OCI-LY7 (cell line): ENCODE measurements at regions not wholly inside any gene's neighbourhood (a gene's known extent, or its start where the extent isn't known, plus 50 kb on each side); places are given as distances from the start of the nearest gene placed in this dataset.

Source experiments
- BruUV-seq: library from RNA; stranded (reverse); fragments of 400-500 nt; replicated peaks from 2 replicates; lab custom pipeline; 2021; lab: Mats Ljungman, UMichigan
- CTCF ChIA-PET: fragments of 300-600 bp; sonication (Branson Sonifier 250); formaldehyde crosslinking; loops from one replicate; lab custom pipeline; 2022; ENCODE audit warnings: antibody characterized with exemption; ENCODE audit not compliant: unreplicated experiment; lab: Charles Lee
- POLR2A ChIA-PET: fragments of 300-600 bp; sonication (Branson Sonifier 250); formaldehyde crosslinking; loops from one replicate; lab custom pipeline; 2022; ENCODE audit warnings: antibody characterized with exemption; lab: Charles Lee
- DNase-seq: peaks from one replicate; pipeline ENCODE4 v3.0.0-alpha.2; 2015; ENCODE audit warnings: low spot score
- H2AFZ ChIP-seq: fragments of 200-600 bp; sonication (generic), shearing (Covaris generic); 2 replicates; pipeline ENCODE4 v1.6.1; 2014; ENCODE audit warnings: mild to moderate bottlenecking, antibody characterized with exemption, low read length, moderate library complexity
- H3K27ac ChIP-seq: fragments of 200-600 bp; sonication (generic); 2 replicates; pipeline ENCODE4 v1.5.1; 2014; ENCODE audit warnings: mixed run types, low read depth, mild to moderate bottlenecking, moderate library complexity, low read length, inconsistent platforms; ENCODE audit not compliant: poor library complexity, severe bottlenecking
- H3K36me3 ChIP-seq: fragments of 200-600 bp; sonication (generic); 2 replicates; pipeline ENCODE4 v1.6.1; 2014; ENCODE audit warnings: mild to moderate bottlenecking, antibody characterized with exemption, low read length, moderate library complexity, mixed read lengths; ENCODE audit not compliant: insufficient read depth
- H3K4me1 ChIP-seq: fragments of 200-600 bp; sonication (generic); 2 replicates; pipeline ENCODE4 v1.5.1; 2014; ENCODE audit warnings: mild to moderate bottlenecking, low read length; ENCODE audit not compliant: insufficient read depth, poor library complexity, severe bottlenecking
- H3K4me2 ChIP-seq: fragments of 200-600 bp; sonication (generic); 2 replicates; pipeline ENCODE4 v1.6.1; 2014; ENCODE audit warnings: mild to moderate bottlenecking, low read length
- H3K4me3 ChIP-seq: fragments of 200-600 bp; sonication (generic); 2 replicates; pipeline ENCODE4 v1.5.1; 2014; ENCODE audit warnings: mild to moderate bottlenecking, low read depth, low read length; ENCODE audit not compliant: poor library complexity, severe bottlenecking
- H3K79me2 ChIP-seq: fragments of 200-600 bp; sonication (generic); 2 replicates; pipeline ENCODE4 v1.6.1; 2016; ENCODE audit warnings: low read depth, mild to moderate bottlenecking, low read length, moderate library complexity, mixed read lengths; ENCODE audit not compliant: insufficient read depth
- H3K9me2 ChIP-seq: fragments of 200-600 bp; sonication (generic); 2 replicates; pipeline ENCODE4 v1.6.1; 2016; ENCODE audit warnings: mild to moderate bottlenecking, low read length, mixed read lengths; ENCODE audit not compliant: insufficient read depth
- H3K9me3 ChIP-seq: fragments of 200-600 bp; sonication (generic); 2 replicates; pipeline ENCODE4 v1.6.1; 2014; ENCODE audit warnings: mild to moderate bottlenecking, mixed run types, low read length, mixed read lengths
- H4K20me1 ChIP-seq: fragments of 200-600 bp; sonication (generic); 2 replicates; pipeline ENCODE4 v1.6.1; 2014; ENCODE audit warnings: mild to moderate bottlenecking, antibody characterized with exemption, low read length, moderate library complexity, mixed read lengths; ENCODE audit not compliant: insufficient read depth
- CTCF ChIP-seq: fragments of 200-600 bp; sonication (generic); conservative IDR thresholded peaks from 2 replicates; pipeline ENCODE4 v1.5.1; 2014; ENCODE audit warnings: mild to moderate bottlenecking, antibody characterized with exemption, low read length, moderate library complexity, mixed read lengths
- EZH2phosphoT487 ChIP-seq: fragments of 200-600 bp; sonication (generic); IDR thresholded peaks from 2 replicates; pipeline ENCODE4 v1.6.1; 2018; ENCODE audit warnings: low read depth, borderline replicate concordance, mild to moderate bottlenecking, mixed run types, antibody characterized with exemption, low read length, moderate library complexity, mixed read lengths
- intact Hi-C: fragments of 100-400 bp; cut with micrococcal nuclease; formaldehyde crosslinking; loops from one replicate; pipeline ENCODE4 v1.10.0; 2022; ENCODE audit not compliant: unreplicated experiment

GRCh38 chrX:39144956-39145355 is 343.7 kb downstream of the MID1IP1 start:
- Histone ChIP-seq H3K4me2 (peak overlapping the region; percentile 64), H3K27ac (peak overlapping the region; percentile 50), H3K9me3 (no peaks in the 10 kb centered on the region)

GRCh38 chrX:39145859-39146258 is 344.6 kb downstream of the MID1IP1 start:
- Histone ChIP-seq H3K9me2 (no peaks in the 10 kb centered on the region), H3K4me1 (peaks cover 21% of the 10 kb centered on the region), H3K4me2 (no peak overlapping the region), H4K20me1 (no peaks in the 10 kb centered on the region), H2AFZ (no peak overlapping the region), H3K4me3 (no peak overlapping the region), H3K36me3 (no peaks in the 10 kb centered on the region), H3K9me3 (no peaks in the 10 kb centered on the region), H3K27ac (no peak overlapping the region), H3K79me2 (no peaks in the 10 kb centered on the region)
- CTCF ChIA-PET: no interaction called here
- intact Hi-C loops: loop anchor here (2.0 to 10.0 kb wide), 4 partner anchors 51 to 1019 kb away; partner anchors contain the start of gene MID1IP1
- TF ChIP-seq EZH2phosphoT487 (no peak), CTCF (no peak)
- DNase-seq: no peak
- no TSS peak for BruUV-seq
- POLR2A ChIA-PET: interaction anchor here (1.6 kb wide), 1 partner anchor 268 kb away, joined by 5 read pairs; no protein-coding TSS in a partner anchor

More at GRCh38 chrX:39144956-39145355, 343.7 kb downstream of the MID1IP1 start:
- Histone ChIP-seq H3K4me1 (peaks cover 21% of the 10 kb centered on the region), H3K9me2 (no peaks in the 10 kb centered on the region), H2AFZ (peak overlapping the region; percentile 50; the same call in 1 of the 2 replicates), H3K36me3 (no peaks in the 10 kb centered on the region), H3K79me2 (no peaks in the 10 kb centered on the region), H4K20me1 (no peaks in the 10 kb centered on the region), H3K4me3 (peak overlapping the region; percentile 16)
- DNase-seq: peak; percentile 69
- intact Hi-C loops: loop anchor here (2.0 to 10.0 kb wide), 4 partner anchors 50 to 1020 kb away; partner anchors contain the start of gene MID1IP1
- TF ChIP-seq EZH2phosphoT487 (no peak), CTCF (no peak)
- no TSS peak for BruUV-seq
- ChIA-PET CTCF (no interaction called here), POLR2A (interaction anchor here (1.0 to 1.6 kb wide), 3 partner anchors 267 to 343 kb away, joined by 4 to 5 read pairs (median 5); no protein-coding TSS in a partner anchor)

- CTCF ChIA-PET: no interaction called here
- Histone ChIP-seq H3K9me3 (no peaks in the 10 kb centered on the region), H3K9me2 (no peaks in the 10 kb centered on the region), H3K36me3 (no peaks in the 10 kb centered on the region), H4K20me1 (no peaks in the 10 kb centered on the region), H3K4me1 (peaks cover 9% of the 10 kb centered on the region), H3K4me2 (no peak overlapping the region), H3K27ac (no peak overlapping the region), H3K4me3 (no peak overlapping the region), H2AFZ (no peak overlapping the region), H3K79me2 (no peaks in the 10 kb centered on the region)
- POLR2A ChIA-PET: no interaction called here
- no TSS peak for BruUV-seq
- intact Hi-C loops: loop anchor here (1.0 to 10.0 kb wide), 7 partner anchors 55 to 1015 kb away; no protein-coding TSS in a partner anchor
- no peak for TF ChIP-seq EZH2phosphoT487
- TF ChIP-seq CTCF: peak; percentile 80
- DNase-seq: peak; percentile 65
These were observed 348.5 kb downstream of the MID1IP1 start for GRCh38 chrX:39149761-39150160.
